Tibial artery (tissue), 4 donors: ENCODE measurements at regions not wholly inside any gene's neighbourhood (a gene's known extent, or its start where the extent isn't known, plus 50 kb on each side); places are given as distances from the start of the nearest gene placed in this dataset.

ENCODE experiments used
- DNase-seq, 2 donors: peaks; one replicate each; pipeline ENCODE4 v3.0.0-alpha.2; 2019
- H3K27ac ChIP-seq, 2 donors: fragments of 200-600 bp; sonication (generic) in 1 of 2; 1 replicate in 1 of 2; 2 replicates in 1 of 2; pipeline ENCODE4 v1.5.1; 2018 to 2019; ENCODE audit warnings: mild to moderate bottlenecking in 1 of 2
- H3K27me3 ChIP-seq, 2 donors: fragments of 200-600 bp; sonication (generic) in 1 of 2; one replicate each; pipeline versions ENCODE4 v1.5.1 to v1.6.0; 2016 to 2019
- H3K36me3 ChIP-seq, 3 donors: fragments of 200-600 bp; sonication (generic) in 2 of 3; one replicate each; pipeline ENCODE4 v1.5.1; 2016 to 2019; ENCODE audit warnings: mild to moderate bottlenecking in 2 of 3
- H3K4me1 ChIP-seq, 4 donors: fragments of 200-600 bp; sonication (generic) in 2 of 4; 1 replicate in 3 of 4; 2 replicates in 1 of 4; pipeline ENCODE4 v1.5.1; 2016 to 2019
- H3K4me3 ChIP-seq, 2 donors: fragments of 200-600 bp; sonication (generic) in 1 of 2; 1 replicate in 1 of 2; 2 replicates in 1 of 2; pipeline ENCODE4 v1.5.1; 2018 to 2019; ENCODE audit warnings: mild to moderate bottlenecking in 2 of 2
- H3K9me3 ChIP-seq, 3 donors: fragments of 200-600 bp; sonication (generic) in 1 of 3; one replicate each; pipeline ENCODE4 v1.5.1; 2016 to 2019
- CTCF ChIP-seq, 2 experiments: fragments of 200-600 bp in 1 of 2; fragments of 450-650 bp in 1 of 2; IDR thresholded peaks; one replicate each; pipeline ENCODE4 v1.5.1; 2017 to 2019; ENCODE audit warnings: antibody characterized with exemption in 2 of 2, mild to moderate bottlenecking in 1 of 2, moderate library complexity in 1 of 2
- intact Hi-C: fragments of 100-400 bp; cut with DNase I; formaldehyde crosslinking; loops from one replicate; pipeline ENCODE4 v1.15.0; 2023; ENCODE audit warnings: low total_unique reads

- no peak overlapping the region for H3K4me3 ChIP-seq
- H3K27ac ChIP-seq = no peak overlapping the region
- H3K4me1 ChIP-seq = no peaks in the 10 kb centered on the region
- DNase-seq = no peak
- H3K27me3 ChIP-seq = no peaks in the 10 kb centered on the region
- intact Hi-C loops = no loop called here
- no peaks in the 10 kb centered on the region for H3K9me3 ChIP-seq
- no peaks in the 10 kb centered on the region for H3K36me3 ChIP-seq
- TF ChIP-seq CTCF (IDR thresholded peaks at IDR 0.05) = no peak
Observed at GRCh38 chr4:28545986-28546385, 1685.3 kb downstream of the STIM2 start.

GRCh38 chr4:28548136-28548535 lies 1687.5 kb downstream of the STIM2 start:
- Histone ChIP-seq H3K4me3 (no peak overlapping the region), H3K4me1 (no peaks in the 10 kb centered on the region), H3K9me3 (no peaks in the 10 kb centered on the region), H3K27ac (no peak overlapping the region), H3K36me3 (no peaks in the 10 kb centered on the region), H3K27me3 (no peaks in the 10 kb centered on the region)
- intact Hi-C loops = no loop called here
- no peak for TF ChIP-seq CTCF (IDR thresholded peaks at IDR 0.05)
- no peak for DNase-seq

GRCh38 chr4:28548594-28548993 lies 1688.0 kb downstream of the STIM2 start:
- H3K36me3 ChIP-seq = no peaks in the 10 kb centered on the region
- TF ChIP-seq CTCF (IDR thresholded peaks at IDR 0.05) = no peak
- no peaks in the 10 kb centered on the region for H3K4me1 ChIP-seq
- intact Hi-C loops = no loop called here
- no peak overlapping the region for H3K4me3 ChIP-seq
- H3K27me3 ChIP-seq = no peaks in the 10 kb centered on the region
- DNase-seq = no peak
- no peaks in the 10 kb centered on the region for H3K9me3 ChIP-seq
- H3K27ac ChIP-seq = no peak overlapping the region

GRCh38 chr4:28555866-28556265 lies 1695.2 kb downstream of the STIM2 start:
- Histone ChIP-seq H3K36me3 (no peaks in the 10 kb centered on the region), H3K9me3 (no peaks in the 10 kb centered on the region), H3K27me3 (no peaks in the 10 kb centered on the region), H3K4me3 (no peak overlapping the region), H3K27ac (no peak overlapping the region), H3K4me1 (no peaks in the 10 kb centered on the region)
- DNase-seq = no peak
- intact Hi-C loops = loop anchor here (2.0 kb wide), 1 partner anchor 55 kb away; no protein-coding TSS in a partner anchor
- no peak for TF ChIP-seq CTCF (IDR thresholded peaks at IDR 0.05)

- Histone ChIP-seq H3K27me3 (no peaks in the 10 kb centered on the region), H3K9me3 (no peaks in the 10 kb centered on the region), H3K36me3 (no peaks in the 10 kb centered on the region), H3K27ac (no peak overlapping the region), H3K4me3 (no peak overlapping the region), H3K4me1 (no peaks in the 10 kb centered on the region)
- intact Hi-C loops = no loop called here
- TF ChIP-seq CTCF (IDR thresholded peaks at IDR 0.05) = no peak
- no peak for DNase-seq
Observed at GRCh38 chr4:28557755-28558154, 1697.1 kb downstream of the STIM2 start.

- no peaks in the 10 kb centered on the region for H3K27me3 ChIP-seq
- no peak overlapping the region for H3K27ac ChIP-seq
- no peak for DNase-seq
- H3K9me3 ChIP-seq = no peaks in the 10 kb centered on the region
- no peak for TF ChIP-seq CTCF (IDR thresholded peaks at IDR 0.05)
- no peaks in the 10 kb centered on the region for H3K36me3 ChIP-seq
- no peaks in the 10 kb centered on the region for H3K4me1 ChIP-seq
- H3K4me3 ChIP-seq = no peak overlapping the region
- intact Hi-C loops = no loop called here
Observed at GRCh38 chr4:28558895-28559294, 1698.3 kb downstream of the STIM2 start.
